HCT116 (cell line): ENCODE measurements at regions not wholly inside any gene's neighbourhood (a gene's known extent, or its start where the extent isn't known, plus 50 kb on each side); places are given as distances from the start of the nearest gene placed in this dataset.
"Not testable (repeated sequence)": the region's sequence is repeated elsewhere in the genome, so short reads cannot be mapped to it uniquely, and the experiment has no call there.

Source experiments
- ATAC-seq: fragments of 200-7000 bp; cut with Tn5 transposase; 2 replicates; pipeline ENCODE4 v1.9.1; 2020; ENCODE audit warnings: mild to moderate bottlenecking, moderate library complexity
- BruUV-seq: library from RNA; stranded (reverse); fragments of 400-500 nt; replicated peaks from 2 replicates; lab custom pipeline; 2021; lab: Mats Ljungman, UMichigan
- CTCF ChIA-PET: fragments of 300-600 bp; sonication (Branson Sonifier 250); formaldehyde crosslinking; loops from one replicate; lab custom pipeline; 2021; ENCODE audit warnings: antibody characterized with exemption; lab: Charles Lee
- POLR2A ChIA-PET: fragments of 300-600, 350-600 bp; sonication (Branson Sonifier 250); formaldehyde crosslinking; loops from one replicate; lab custom pipeline; 2021; ENCODE audit warnings: antibody characterized with exemption; lab: Charles Lee
- RAD21 ChIA-PET, 2 experiments: fragments of 300-600 bp; sonication (Branson Sonifier 250); formaldehyde crosslinking; loops; one replicate each; lab custom pipeline; 2023; ENCODE audit warnings: low total read pairs in 2 of 2; ENCODE audit not compliant: uncharacterized antibody in 2 of 2, unreplicated experiment in 2 of 2, low non-redundant PET in 1 of 2; lab: Charles Lee
- DNase-seq: peaks from one replicate; pipeline ENCODE4 v3.0.0-alpha.2; 2010; ENCODE audit warnings: low read depth, low spot score
- H2AFZ ChIP-seq: fragments of 200-600 bp; shearing (Covaris generic), sonication (generic); 2 replicates; pipeline ENCODE4 v1.6.1; 2017; ENCODE audit warnings: low read depth, mixed run types, mixed read lengths, antibody characterized with exemption, low read length; ENCODE audit not compliant: poor library complexity, severe bottlenecking
- H3K27ac ChIP-seq: 2 replicates; pipeline ENCODE4 v1.5.1; 2012; ENCODE audit warnings: low read depth, low read length
- H3K27me3 ChIP-seq: fragments of 200-600 bp; sonication (generic); 2 replicates; pipeline ENCODE4 v1.6.1; 2016; ENCODE audit warnings: mixed run types, low read length, mixed read lengths; ENCODE audit not compliant: insufficient read depth
- H3K36me3 ChIP-seq, 2 experiments: fragments of 200-500 bp in 1 of 2; fragments of 200-600 bp in 1 of 2; sonication (Bioruptor generic) in 1 of 2; sonication (generic) in 1 of 2; 2 replicates each; pipeline versions ENCODE4 v1.5.1 to v1.6.1; 2014 to 2016; ENCODE audit warnings: low read length in 2 of 2, inconsistent platforms in 1 of 2, mixed read lengths in 1 of 2, mixed run types in 1 of 2; ENCODE audit not compliant: insufficient read depth in 2 of 2, control insufficient read depth in 1 of 2
- H3K4me1 ChIP-seq, 2 experiments: fragments of 200-600 bp in 1 of 2; sonication (generic) in 1 of 2; 2 replicates each; pipeline versions ENCODE4 v1.5.1 to v1.6.1; 2012 to 2017; ENCODE audit warnings: low read length in 2 of 2, inconsistent platforms in 1 of 2, mild to moderate bottlenecking in 1 of 2, mixed read lengths in 1 of 2, mixed run types in 1 of 2, moderate library complexity in 1 of 2; ENCODE audit not compliant: insufficient read depth in 2 of 2, control insufficient read depth in 1 of 2
- H3K4me2 ChIP-seq: fragments of 200-600 bp; sonication (generic); 2 replicates; pipeline ENCODE4 v1.6.1; 2017; ENCODE audit warnings: mixed run types, low read length, mixed read lengths
- H3K4me3 ChIP-seq, 2 experiments: fragments of 200-600 bp in 1 of 2; sonication (generic) in 1 of 2; replicated peaks in 1 of 2; 2 replicates each; pipeline ENCODE4 v1.5.1; 2011 to 2016; ENCODE audit warnings: low read length in 2 of 2, control low read depth in 1 of 2, low read depth in 1 of 2, mild to moderate bottlenecking in 1 of 2, mixed read lengths in 1 of 2, mixed run types in 1 of 2
- H3K79me2 ChIP-seq: fragments of 200-600 bp; sonication (generic); 2 replicates; pipeline ENCODE4 v1.6.1; 2017; ENCODE audit warnings: mild to moderate bottlenecking, mixed run types, low read length, moderate library complexity, mixed read lengths; ENCODE audit not compliant: insufficient read depth
- H3K9ac ChIP-seq: fragments of 200-600 bp; sonication (generic); 2 replicates; pipeline ENCODE4 v1.6.1; 2016; ENCODE audit warnings: low read length, mixed read lengths
- H3K9me2 ChIP-seq: fragments of 200-600 bp; sonication (generic), shearing (Covaris generic); 2 replicates; pipeline ENCODE4 v1.6.1; 2017; ENCODE audit warnings: mixed run types, mild to moderate bottlenecking, moderate library complexity; ENCODE audit not compliant: insufficient read depth
- H3K9me3 ChIP-seq, 2 experiments: fragments of 200-500 bp in 1 of 2; fragments of 200-600 bp in 1 of 2; sonication (Bioruptor generic) in 1 of 2; sonication (generic) in 1 of 2; 2 replicates each; pipeline ENCODE4 v1.6.1; 2014 to 2017; ENCODE audit warnings: low read length in 2 of 2, mixed read lengths in 2 of 2, inconsistent platforms in 1 of 2, low read depth in 1 of 2, mild to moderate bottlenecking in 1 of 2, mixed run types in 1 of 2, moderate library complexity in 1 of 2; ENCODE audit not compliant: control insufficient read depth in 1 of 2, insufficient read depth in 1 of 2
- H4K20me1 ChIP-seq: fragments of 200-600 bp; sonication (generic), shearing (Covaris generic); 2 replicates; pipeline ENCODE4 v1.6.1; 2017; ENCODE audit warnings: mixed run types, mild to moderate bottlenecking, moderate library complexity; ENCODE audit not compliant: insufficient read depth
- CBX3 ChIP-seq: IDR thresholded peaks from 2 replicates; pipeline ENCODE4 v1.6.1; 2012; ENCODE audit warnings: low read depth
- EGR1 ChIP-seq: IDR thresholded peaks from 2 replicates; pipeline ENCODE4 v1.6.1; 2012; ENCODE audit warnings: low read depth
- ELF1 ChIP-seq: IDR thresholded peaks from 2 replicates; pipeline ENCODE4 v1.6.1; 2012; ENCODE audit warnings: low read depth, borderline replicate concordance
- EZH2 ChIP-seq: fragments of 200-600 bp; sonication (generic); IDR thresholded peaks from 2 replicates; pipeline ENCODE4 v1.6.1; 2017; ENCODE audit warnings: antibody characterized with exemption, mixed run types
- EZH2phosphoT487 ChIP-seq: fragments of 200-600 bp; IDR thresholded peaks from 2 replicates; pipeline ENCODE4 v1.6.1; 2018; ENCODE audit warnings: antibody characterized with exemption, borderline replicate concordance
- JUND ChIP-seq: IDR thresholded peaks from 2 replicates; pipeline ENCODE4 v1.6.1; 2012
- MAX ChIP-seq: IDR thresholded peaks from 2 replicates; pipeline ENCODE4 v1.6.1; 2012
- POLR2A ChIP-seq: IDR thresholded peaks from 2 replicates; pipeline ENCODE4 v1.7.0; 2011; ENCODE audit warnings: borderline replicate concordance; ENCODE audit not compliant: insufficient read depth, insufficient read length; ENCODE audit errors: extremely low read depth
- RAD21 ChIP-seq: IDR thresholded peaks from 2 replicates; pipeline ENCODE4 v1.6.1; 2012; ENCODE audit warnings: low read depth, mild to moderate bottlenecking
- REST ChIP-seq: IDR thresholded peaks from 2 replicates; pipeline ENCODE4 v1.6.1; 2012; ENCODE audit warnings: low read depth
- SP1 ChIP-seq: IDR thresholded peaks from 2 replicates; pipeline ENCODE4 v1.6.1; 2012; ENCODE audit warnings: low read depth
- SRF ChIP-seq: IDR thresholded peaks from 2 replicates; pipeline ENCODE4 v1.6.1; 2012; ENCODE audit warnings: low read depth
- TCF7L2 ChIP-seq: IDR thresholded peaks from 2 replicates; pipeline ENCODE4 v1.7.0; 2011; ENCODE audit warnings: borderline replicate concordance, inconsistent platforms; ENCODE audit not compliant: insufficient read depth, insufficient read length; ENCODE audit errors: extremely low read depth
- YY1 ChIP-seq: IDR thresholded peaks from 2 replicates; pipeline ENCODE4 v1.6.1; 2011; ENCODE audit warnings: low read length, low read depth, moderate library complexity, mild to moderate bottlenecking; ENCODE audit not compliant: insufficient replicate concordance; ENCODE audit errors: extremely low read depth
- ZFX ChIP-seq: fragments of 450-650 bp; IDR thresholded peaks from 2 replicates; pipeline ENCODE4 v1.6.1; 2017
- intact Hi-C: fragments of 100-400 bp; cut with micrococcal nuclease; formaldehyde crosslinking; loops from 2 replicates; pipeline ENCODE4 v1.10.0; 2022
- TF ChIP-seq, protein P1 (sequence below): IDR thresholded peaks from 2 replicates; pipeline ENCODE4 v1.6.1; 2011; ENCODE audit warnings: mild to moderate bottlenecking, low read length, moderate library complexity; ENCODE audit not compliant: insufficient replicate concordance; ENCODE audit errors: extremely low read depth
- TF ChIP-seq, protein P2 (sequence below): IDR thresholded peaks from 2 replicates; pipeline ENCODE4 v1.6.1; 2012

- ChIA-PET RAD21 (no interaction called here), CTCF (no interaction called here), POLR2A (no interaction called here)
- DNase-seq (no peak), ATAC-seq (no peak)
- no peaks in the 10 kb centered on the region for H3K36me3 ChIP-seq
- no peak overlapping the region for H2AFZ ChIP-seq
- peaks cover 16 to 20% of the 10 kb centered on the region in 2 experiments; a peak in 3 of 4 replicates for H3K9me3 ChIP-seq
- BruUV-seq = no TSS peak
- H4K20me1 ChIP-seq = no peaks in the 10 kb centered on the region
- no peaks in the 10 kb centered on the region for H3K27me3 ChIP-seq
- no peaks in the 10 kb centered on the region for H3K4me1 ChIP-seq
- intact Hi-C loops = no loop called here
- H3K9ac ChIP-seq = no peak overlapping the region
- no peaks in the 10 kb centered on the region for H3K79me2 ChIP-seq
- H3K9me2 ChIP-seq = no peaks in the 10 kb centered on the region
- TF ChIP-seq REST (no peak), RAD21 (no peak), TCF7L2 (no peak), CBX3 (no peak), SP1 (no peak), ELF1 (no peak), MAX (no peak), JUND (no peak), EZH2 (no peak), ZFX (no peak), YY1 (no peak), SRF (no peak), POLR2A (no peak), EGR1 (no peak), EZH2phosphoT487 (no peak)
- TF ChIP-seq, protein P1, sequence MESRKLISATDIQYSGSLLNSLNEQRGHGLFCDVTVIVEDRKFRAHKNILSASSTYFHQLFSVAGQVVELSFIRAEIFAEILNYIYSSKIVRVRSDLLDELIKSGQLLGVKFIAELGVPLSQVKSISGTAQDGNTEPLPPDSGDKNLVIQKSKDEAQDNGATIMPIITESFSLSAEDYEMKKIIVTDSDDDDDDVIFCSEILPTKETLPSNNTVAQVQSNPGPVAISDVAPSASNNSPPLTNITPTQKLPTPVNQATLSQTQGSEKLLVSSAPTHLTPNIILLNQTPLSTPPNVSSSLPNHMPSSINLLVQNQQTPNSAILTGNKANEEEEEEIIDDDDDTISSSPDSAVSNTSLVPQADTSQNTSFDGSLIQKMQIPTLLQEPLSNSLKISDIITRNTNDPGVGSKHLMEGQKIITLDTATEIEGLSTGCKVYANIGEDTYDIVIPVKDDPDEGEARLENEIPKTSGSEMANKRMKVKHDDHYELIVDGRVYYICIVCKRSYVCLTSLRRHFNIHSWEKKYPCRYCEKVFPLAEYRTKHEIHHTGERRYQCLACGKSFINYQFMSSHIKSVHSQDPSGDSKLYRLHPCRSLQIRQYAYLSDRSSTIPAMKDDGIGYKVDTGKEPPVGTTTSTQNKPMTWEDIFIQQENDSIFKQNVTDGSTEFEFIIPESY = no peak
- TF ChIP-seq, protein P2, sequence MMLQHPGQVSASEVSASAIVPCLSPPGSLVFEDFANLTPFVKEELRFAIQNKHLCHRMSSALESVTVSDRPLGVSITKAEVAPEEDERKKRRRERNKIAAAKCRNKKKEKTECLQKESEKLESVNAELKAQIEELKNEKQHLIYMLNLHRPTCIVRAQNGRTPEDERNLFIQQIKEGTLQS = no peak
- no peak overlapping the region for H3K4me3 ChIP-seq
- H3K27ac ChIP-seq = no peak overlapping the region
- no peak overlapping the region for H3K4me2 ChIP-seq
Measured at GRCh38 chr12:56862264-56862663, 71.9 kb downstream of the SDR9C7 start.

DNA sequence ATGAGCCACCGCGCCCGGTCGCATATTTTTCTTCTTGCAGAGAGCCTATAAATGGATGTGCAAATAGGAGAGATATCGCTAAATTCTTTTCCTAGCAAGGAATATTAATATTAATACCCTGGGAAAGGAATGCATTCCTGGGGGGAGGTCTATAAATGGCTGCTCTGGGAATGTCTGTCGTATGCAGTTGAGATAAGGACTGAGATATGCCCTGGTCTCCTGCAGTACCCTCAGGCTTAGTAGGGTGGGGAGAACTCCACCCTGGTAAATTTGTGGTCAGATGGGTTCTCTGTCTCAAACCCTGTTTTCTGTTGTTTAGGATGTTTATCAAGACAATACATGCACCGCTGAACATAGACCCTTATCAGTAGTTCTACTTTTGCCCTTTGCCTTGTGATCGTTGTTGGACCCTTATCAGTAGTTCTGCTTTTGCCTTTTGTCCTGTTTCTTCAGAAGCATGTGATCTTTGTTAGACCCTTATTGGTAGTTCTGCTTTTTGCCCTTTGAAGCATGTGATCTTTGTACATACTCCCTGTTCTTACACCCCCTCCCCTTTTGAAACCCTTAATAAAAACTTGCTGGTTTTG is 80.7 kb downstream of the SDR9C7 start:
- ATAC-seq, H3K9me2 ChIP-seq, POLR2A ChIA-PET, H3K79me2 ChIP-seq, H3K9ac ChIP-seq, H3K4me3 ChIP-seq, H4K20me1 ChIP-seq, H3K27ac ChIP-seq, H3K4me1 ChIP-seq, intact Hi-C loops, H3K27me3 ChIP-seq, RAD21 ChIA-PET, H2AFZ ChIP-seq, BruUV-seq, H3K9me3 ChIP-seq, DNase-seq, CTCF ChIA-PET, H3K36me3 ChIP-seq, H3K4me2 ChIP-seq: not testable (repeated sequence)
